WTC11 (cell line): ENCODE measurements at regions not wholly inside any gene's neighbourhood (a gene's known extent, or its start where the extent isn't known, plus 50 kb on each side); places are given as distances from the start of the nearest gene placed in this dataset.

ENCODE experiments used
- ATAC-seq: fragments of 200-7000 bp; cut with Tn5 transposase; 2 replicates; pipeline ENCODE4 v1.10.0; 2021; ENCODE audit warnings: mild to moderate bottlenecking, moderate library complexity
- CTCF ChIA-PET: fragments of 300-600 bp; sonication (Branson Sonifier 250); formaldehyde crosslinking; loops from one replicate; lab custom pipeline; 2021; ENCODE audit warnings: antibody characterized with exemption; lab: Charles Lee
- POLR2A ChIA-PET: fragments of 350-600 bp; sonication (Branson Sonifier 250); formaldehyde crosslinking; loops from one replicate; lab custom pipeline; 2021; ENCODE audit warnings: antibody characterized with exemption; lab: Charles Lee
- DNase-seq: peaks from one replicate; pipeline ENCODE4 v3.0.0; 2021; ENCODE audit warnings: low spot score
- H3K27ac Mint-ChIP-seq: 2 replicates; pipeline ENCODE4 v1.8.0; 2021; ENCODE audit warnings: mixed read lengths
- H3K27me3 Mint-ChIP-seq: 2 replicates; pipeline ENCODE4 v1.8.0; 2021; ENCODE audit warnings: low read depth, mild to moderate bottlenecking, moderate library complexity, mixed read lengths
- H3K36me3 Mint-ChIP-seq: 2 replicates; pipeline ENCODE4 v1.8.0; 2021; ENCODE audit warnings: mixed read lengths
- H3K4me1 Mint-ChIP-seq: 2 replicates; pipeline ENCODE4 v1.8.0; 2022; ENCODE audit warnings: mixed read lengths
- H3K4me3 Mint-ChIP-seq: 2 replicates; pipeline ENCODE4 v1.8.0; 2021; ENCODE audit warnings: mild to moderate bottlenecking, moderate library complexity, mixed read lengths
- H3K9me3 Mint-ChIP-seq: 2 replicates; pipeline ENCODE4 v1.8.0; 2021; ENCODE audit warnings: mixed read lengths
- ARID4B ChIP-seq: sonication (generic); formaldehyde crosslinking; IDR thresholded peaks from 2 replicates; pipeline ENCODE4 v1.8.0; 2023; ENCODE audit warnings: missing genetic modification reagents, mild to moderate bottlenecking, borderline replicate concordance
- ERG ChIP-seq: fragments of 250-450 bp; sonication (Bioruptor Pico); IDR thresholded peaks from 2 replicates; pipeline ENCODE4 v1.8.0; 2021; ENCODE audit warnings: mild to moderate bottlenecking
- ETV6 ChIP-seq: sonication (generic); formaldehyde crosslinking; IDR thresholded peaks from 2 replicates; pipeline ENCODE4 v1.8.1; 2022; ENCODE audit warnings: mild to moderate bottlenecking, missing genetic modification reagents
- FOXK1 ChIP-seq: sonication (generic); formaldehyde crosslinking; IDR thresholded peaks from 2 replicates; pipeline ENCODE4 v1.8.0; 2022; ENCODE audit warnings: mild to moderate bottlenecking, moderate library complexity, missing genetic modification reagents
- FOXP1 ChIP-seq: sonication (generic); formaldehyde crosslinking; IDR thresholded peaks from 2 replicates; pipeline ENCODE4 v1.8.0; 2022; ENCODE audit warnings: missing genetic modification reagents, mild to moderate bottlenecking, moderate library complexity, borderline replicate concordance
- FOXP4 ChIP-seq: sonication (generic); formaldehyde crosslinking; IDR thresholded peaks from 2 replicates; pipeline ENCODE4 v1.8.0; 2022; ENCODE audit warnings: mild to moderate bottlenecking, missing genetic modification reagents
- GABPB1 ChIP-seq: sonication (generic); formaldehyde crosslinking; IDR thresholded peaks from 2 replicates; pipeline ENCODE4 v1.8.1; 2023; ENCODE audit warnings: mild to moderate bottlenecking, missing genetic modification reagents
- GTF2I ChIP-seq: fragments of 250-450 bp; sonication (Bioruptor Pico); conservative IDR thresholded peaks from 2 replicates; pipeline ENCODE4 v1.4.0; 2021; ENCODE audit warnings: mild to moderate bottlenecking
- MLX ChIP-seq: sonication (generic); formaldehyde crosslinking; IDR thresholded peaks from 2 replicates; pipeline ENCODE4 v1.8.1; 2023; ENCODE audit warnings: mild to moderate bottlenecking, missing genetic modification reagents, moderate library complexity
- NFE2L1 ChIP-seq: sonication (generic); formaldehyde crosslinking; IDR thresholded peaks from 2 replicates; pipeline ENCODE4 v1.8.1; 2023; ENCODE audit warnings: missing genetic modification reagents
- NR2C2 ChIP-seq: sonication (generic); formaldehyde crosslinking; IDR thresholded peaks from 2 replicates; pipeline ENCODE4 v1.8.0; 2022; ENCODE audit warnings: mild to moderate bottlenecking, missing genetic modification reagents
- SMAD4 ChIP-seq: sonication (generic); formaldehyde crosslinking; IDR thresholded peaks from 2 replicates; pipeline ENCODE4 v1.8.0; 2022; ENCODE audit warnings: mild to moderate bottlenecking, missing genetic modification reagents
- SOX15 ChIP-seq: fragments of 250-450 bp; sonication (Bioruptor Pico); IDR thresholded peaks from 2 replicates; pipeline ENCODE4 v1.9.0; 2021; ENCODE audit warnings: mild to moderate bottlenecking
- ZNF121 ChIP-seq: sonication (generic); formaldehyde crosslinking; IDR thresholded peaks from 2 replicates; pipeline ENCODE4 v1.8.0; 2023; ENCODE audit warnings: missing genetic modification reagents
- ZNF396 ChIP-seq: fragments of 250-450 bp; sonication (Bioruptor Pico); IDR thresholded peaks from 2 replicates; pipeline ENCODE4 v1.8.0; 2021; ENCODE audit warnings: mild to moderate bottlenecking, moderate library complexity, borderline replicate concordance
- ZNF416 ChIP-seq: fragments of 250-450 bp; sonication (Bioruptor Pico); IDR thresholded peaks from 2 replicates; pipeline ENCODE4 v1.9.0; 2021; ENCODE audit warnings: mild to moderate bottlenecking, inconsistent platforms
- TF ChIP-seq, protein P1 (sequence below): sonication (generic); formaldehyde crosslinking; IDR thresholded peaks from 2 replicates; pipeline ENCODE4 v1.8.1; 2022; ENCODE audit warnings: low read depth, missing genetic modification reagents, borderline replicate concordance
- TF ChIP-seq, protein P2 (sequence below): sonication (generic); formaldehyde crosslinking; IDR thresholded peaks from 2 replicates; pipeline ENCODE4 v1.8.1; 2022; ENCODE audit warnings: low read depth, mild to moderate bottlenecking, moderate library complexity, missing genetic modification reagents, borderline replicate concordance
- TF ChIP-seq, protein P3 (sequence below): sonication (generic); formaldehyde crosslinking; IDR thresholded peaks from 2 replicates; pipeline ENCODE4 v1.8.1; 2023; ENCODE audit warnings: mild to moderate bottlenecking, missing genetic modification reagents, moderate library complexity

GRCh38 chr5:103428411-103428871 lies 134.1 kb downstream of the NUDT12 start (continued):
- TF ChIP-seq ERG (CRISPR knock-in tag) (no peak), ARID4B (no peak), ETV6 (CRISPR knock-in tag) (no peak), ZNF396 (CRISPR knock-in tag) (no peak)

GRCh38 chr5:103427326-103427725 lies 135.3 kb downstream of the NUDT12 start:
- Mint-ChIP-seq H3K27ac (no peak overlapping the region), H3K4me1 (peaks cover 6% of the 10 kb centered on the region)
- no peak for TF ChIP-seq GABPB1
- TF ChIP-seq ZNF121 (CRISPR knock-in tag) = no peak
- TF ChIP-seq, protein P1, sequence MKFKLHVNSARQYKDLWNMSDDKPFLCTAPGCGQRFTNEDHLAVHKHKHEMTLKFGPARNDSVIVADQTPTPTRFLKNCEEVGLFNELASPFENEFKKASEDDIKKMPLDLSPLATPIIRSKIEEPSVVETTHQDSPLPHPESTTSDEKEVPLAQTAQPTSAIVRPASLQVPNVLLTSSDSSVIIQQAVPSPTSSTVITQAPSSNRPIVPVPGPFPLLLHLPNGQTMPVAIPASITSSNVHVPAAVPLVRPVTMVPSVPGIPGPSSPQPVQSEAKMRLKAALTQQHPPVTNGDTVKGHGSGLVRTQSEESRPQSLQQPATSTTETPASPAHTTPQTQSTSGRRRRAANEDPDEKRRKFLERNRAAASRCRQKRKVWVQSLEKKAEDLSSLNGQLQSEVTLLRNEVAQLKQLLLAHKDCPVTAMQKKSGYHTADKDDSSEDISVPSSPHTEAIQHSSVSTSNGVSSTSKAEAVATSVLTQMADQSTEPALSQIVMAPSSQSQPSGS (CRISPR knock-in tag) = no peak
- TF ChIP-seq, protein P2, sequence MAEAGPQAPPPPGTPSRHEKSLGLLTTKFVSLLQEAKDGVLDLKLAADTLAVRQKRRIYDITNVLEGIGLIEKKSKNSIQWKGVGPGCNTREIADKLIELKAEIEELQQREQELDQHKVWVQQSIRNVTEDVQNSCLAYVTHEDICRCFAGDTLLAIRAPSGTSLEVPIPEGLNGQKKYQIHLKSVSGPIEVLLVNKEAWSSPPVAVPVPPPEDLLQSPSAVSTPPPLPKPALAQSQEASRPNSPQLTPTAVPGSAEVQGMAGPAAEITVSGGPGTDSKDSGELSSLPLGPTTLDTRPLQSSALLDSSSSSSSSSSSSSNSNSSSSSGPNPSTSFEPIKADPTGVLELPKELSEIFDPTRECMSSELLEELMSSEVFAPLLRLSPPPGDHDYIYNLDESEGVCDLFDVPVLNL (CRISPR knock-in tag) = no peak
- no peak for TF ChIP-seq NR2C2 (CRISPR knock-in tag)
- TF ChIP-seq, protein P3, sequence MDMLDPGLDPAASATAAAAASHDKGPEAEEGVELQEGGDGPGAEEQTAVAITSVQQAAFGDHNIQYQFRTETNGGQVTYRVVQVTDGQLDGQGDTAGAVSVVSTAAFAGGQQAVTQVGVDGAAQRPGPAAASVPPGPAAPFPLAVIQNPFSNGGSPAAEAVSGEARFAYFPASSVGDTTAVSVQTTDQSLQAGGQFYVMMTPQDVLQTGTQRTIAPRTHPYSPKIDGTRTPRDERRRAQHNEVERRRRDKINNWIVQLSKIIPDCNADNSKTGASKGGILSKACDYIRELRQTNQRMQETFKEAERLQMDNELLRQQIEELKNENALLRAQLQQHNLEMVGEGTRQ (CRISPR knock-in tag) = no peak
- no peak for TF ChIP-seq ZNF416 (CRISPR knock-in tag)
- no peak for TF ChIP-seq FOXK1 (CRISPR knock-in tag)
- no peak for TF ChIP-seq NFE2L1
- no peak for TF ChIP-seq ERG (CRISPR knock-in tag)
- no peak for TF ChIP-seq SOX15
- no peak for TF ChIP-seq SMAD4
- no peak for TF ChIP-seq FOXP4 (CRISPR knock-in tag)
- TF ChIP-seq MLX = no peak
- TF ChIP-seq ZNF396 (CRISPR knock-in tag) = no peak
- TF ChIP-seq FOXP1 (CRISPR knock-in tag) = no peak
- no peak for TF ChIP-seq GTF2I (CRISPR knock-in tag)

More at GRCh38 chr5:103427326-103427725, 135.3 kb downstream of the NUDT12 start:
- POLR2A ChIA-PET = no interaction called here
- no peak for DNase-seq
- H3K4me3 Mint-ChIP-seq = no peak overlapping the region
- CTCF ChIA-PET = interaction anchor here (0.5 kb wide), 1 partner anchor 67 kb away, joined by 3 read pairs; no protein-coding TSS in a partner anchor
- ATAC-seq = no peak
- H3K27me3 Mint-ChIP-seq = no peaks in the 10 kb centered on the region
- H3K9me3 Mint-ChIP-seq = no peaks in the 10 kb centered on the region
- no peaks in the 10 kb centered on the region for H3K36me3 Mint-ChIP-seq
